ENCODE measurements at regions not wholly inside any gene's neighbourhood (a gene's known extent, or its start where the extent isn't known, plus 50 kb on each side); places are given as distances from the start of the nearest gene placed in this dataset.
A peak's percentile ranks its signal among the peaks of the same experiment; 100 is the strongest.

DNA sequence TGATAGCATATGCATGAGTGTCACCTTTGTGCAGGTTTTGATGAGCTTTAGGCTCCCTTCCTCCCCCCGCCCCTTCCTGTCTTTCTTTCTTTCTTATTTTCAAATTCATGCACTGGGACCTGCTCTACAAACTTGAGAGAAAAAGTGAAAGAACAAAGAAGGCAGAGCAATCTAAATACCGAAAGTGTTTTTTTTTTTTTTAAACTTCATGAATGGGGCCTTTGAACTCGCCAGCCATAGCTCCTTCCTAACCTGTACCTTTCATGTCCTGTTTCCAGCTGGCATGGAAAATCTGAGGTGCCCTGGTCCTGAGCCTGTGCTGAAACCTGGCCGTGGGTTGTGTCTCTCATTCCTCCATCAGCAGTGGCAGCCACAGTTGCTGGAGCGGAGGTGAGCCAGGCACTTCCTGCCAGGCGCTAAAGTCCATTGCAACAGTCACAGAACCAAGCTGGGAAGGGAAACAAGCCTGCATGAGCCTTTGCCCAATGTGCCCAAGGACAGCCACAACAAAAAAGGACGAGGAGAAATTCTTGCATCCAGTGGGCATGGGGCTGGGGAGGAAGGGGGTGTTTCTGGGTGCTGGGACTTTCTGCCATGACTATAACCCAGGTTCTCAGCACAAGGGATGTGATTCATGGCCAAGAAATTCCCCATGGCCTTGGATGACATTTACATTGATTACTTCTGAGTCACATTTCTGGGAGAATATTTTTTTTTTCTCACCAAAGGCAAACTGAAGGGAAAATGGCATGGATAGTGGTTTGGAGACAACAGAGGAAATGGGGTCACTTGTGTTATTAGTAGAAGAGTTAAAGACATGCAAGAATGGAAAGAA, 102.7 kb downstream of the TMEM30B start:
- Histone ChIP-seq H3K4me1 (ENCODE audit: insufficient read depth) (no peaks in the 10 kb centered on the region), H3K79me2 (no peaks in the 10 kb centered on the region), H3K4me2 (no peak overlapping the region), H2AFZ (no peak overlapping the region), H4K20me1 (ENCODE audit: insufficient read depth, poor library complexity, severe bottlenecking) (no peaks in the 10 kb centered on the region), H3K9me3 (ENCODE audit: low read depth) (no peaks in the 10 kb centered on the region), H3K36me3 (replicated peaks; ENCODE audit: insufficient read depth, low read depth) (no peaks in the 10 kb centered on the region), H3K27ac (peak overlapping the region; percentile 2), H3K27me3 (no peaks in the 10 kb centered on the region), H3K4me3 (no peak overlapping the region), H3K9me2 (replicated peaks; ENCODE audit: insufficient read depth) (no peaks in the 10 kb centered on the region)
- TF ChIP-seq, protein P1, sequence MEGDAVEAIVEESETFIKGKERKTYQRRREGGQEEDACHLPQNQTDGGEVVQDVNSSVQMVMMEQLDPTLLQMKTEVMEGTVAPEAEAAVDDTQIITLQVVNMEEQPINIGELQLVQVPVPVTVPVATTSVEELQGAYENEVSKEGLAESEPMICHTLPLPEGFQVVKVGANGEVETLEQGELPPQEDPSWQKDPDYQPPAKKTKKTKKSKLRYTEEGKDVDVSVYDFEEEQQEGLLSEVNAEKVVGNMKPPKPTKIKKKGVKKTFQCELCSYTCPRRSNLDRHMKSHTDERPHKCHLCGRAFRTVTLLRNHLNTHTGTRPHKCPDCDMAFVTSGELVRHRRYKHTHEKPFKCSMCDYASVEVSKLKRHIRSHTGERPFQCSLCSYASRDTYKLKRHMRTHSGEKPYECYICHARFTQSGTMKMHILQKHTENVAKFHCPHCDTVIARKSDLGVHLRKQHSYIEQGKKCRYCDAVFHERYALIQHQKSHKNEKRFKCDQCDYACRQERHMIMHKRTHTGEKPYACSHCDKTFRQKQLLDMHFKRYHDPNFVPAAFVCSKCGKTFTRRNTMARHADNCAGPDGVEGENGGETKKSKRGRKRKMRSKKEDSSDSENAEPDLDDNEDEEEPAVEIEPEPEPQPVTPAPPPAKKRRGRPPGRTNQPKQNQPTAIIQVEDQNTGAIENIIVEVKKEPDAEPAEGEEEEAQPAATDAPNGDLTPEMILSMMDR (IDR thresholded peaks at IDR 0.05; ENCODE audit: poor library complexity) = no peak
- TF ChIP-seq EZH2 (IDR thresholded peaks at IDR 0.05; ENCODE audit: borderline replicate concordance) (no peak), EZH2phosphoT487 (IDR thresholded peaks at IDR 0.05; ENCODE audit: low read depth, severe bottlenecking, unreplicated experiment) (no peak)
- 92% methylated on average over 7 of the region's 7 CpGs for WGBS (ENCODE audit: low lambda C conversion rate, missing lambda C conversion rate)
- peak; percentile 29 for DNase-seq (ENCODE audit: low spot score)

DNA sequence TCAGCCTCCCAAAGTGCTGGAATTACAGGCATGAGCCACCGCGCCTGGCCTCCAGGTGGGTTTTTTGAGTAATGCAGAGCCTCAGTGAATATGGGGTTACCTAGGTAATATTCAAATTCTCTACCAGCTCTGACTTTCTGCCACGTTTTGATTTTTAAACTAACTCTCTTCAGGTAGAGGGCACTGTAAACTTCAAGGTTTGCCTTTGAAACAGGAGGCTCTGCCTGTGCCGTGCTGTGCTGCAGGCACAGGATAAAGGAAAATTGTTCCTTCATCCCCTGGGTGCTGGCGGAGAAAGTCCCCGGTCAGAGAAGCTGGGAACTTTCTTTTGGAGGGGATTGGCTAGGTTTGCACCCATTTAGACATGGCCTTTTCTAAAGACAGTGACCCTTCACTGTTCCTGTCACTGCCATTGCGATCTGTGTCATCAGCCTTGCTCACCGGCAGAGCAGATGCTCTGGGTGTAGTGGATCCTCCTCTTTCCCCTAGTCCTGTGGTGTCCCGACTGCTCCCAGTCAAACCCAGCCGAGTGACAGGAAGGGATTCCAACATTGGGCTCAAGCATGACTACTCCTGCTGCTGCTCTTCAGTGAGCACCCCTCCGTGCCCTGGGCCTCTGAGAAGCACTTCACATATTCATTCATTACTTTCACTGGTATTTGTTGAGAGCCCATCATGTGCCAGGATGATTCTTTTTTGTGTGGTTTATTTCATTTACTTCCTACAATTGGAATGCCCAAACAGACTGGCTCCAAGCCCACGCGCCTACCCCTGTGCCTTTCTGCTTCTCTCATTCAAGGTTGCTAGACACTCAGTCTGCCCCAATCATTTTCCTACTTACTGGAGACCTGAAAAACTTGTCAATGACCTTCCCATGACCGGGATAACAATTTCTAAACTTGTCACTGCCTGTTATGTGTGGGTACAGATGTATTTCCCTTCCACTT, 103.6 kb downstream of the TMEM30B start:
- no peaks in the 10 kb centered on the region for H3K27me3 ChIP-seq
- no peaks in the 10 kb centered on the region for H3K79me2 ChIP-seq
- H3K36me3 ChIP-seq (replicated peaks; ENCODE audit: insufficient read depth, low read depth) = no peaks in the 10 kb centered on the region
- no peak overlapping the region for H3K4me3 ChIP-seq
- no peak overlapping the region for H2AFZ ChIP-seq
- H4K20me1 ChIP-seq (ENCODE audit: insufficient read depth, poor library complexity, severe bottlenecking) = no peaks in the 10 kb centered on the region
- no peak for TF ChIP-seq EZH2 (IDR thresholded peaks at IDR 0.05; ENCODE audit: borderline replicate concordance)
- TF ChIP-seq EZH2phosphoT487 (IDR thresholded peaks at IDR 0.05; ENCODE audit: low read depth, severe bottlenecking, unreplicated experiment) = no peak
- TF ChIP-seq, protein P1 (IDR thresholded peaks at IDR 0.05; ENCODE audit: poor library complexity) = no peak
- WGBS (ENCODE audit: low lambda C conversion rate, missing lambda C conversion rate) = 82% methylated on average over 14 of the region's 14 CpGs
- no peaks in the 10 kb centered on the region for H3K4me1 ChIP-seq (ENCODE audit: insufficient read depth)
- no peak overlapping the region for H3K4me2 ChIP-seq
- H3K9me2 ChIP-seq (replicated peaks; ENCODE audit: insufficient read depth) = no peaks in the 10 kb centered on the region
- H3K9me3 ChIP-seq (ENCODE audit: low read depth) = no peaks in the 10 kb centered on the region
- DNase-seq (ENCODE audit: low spot score) = no peak
- peak overlapping the region; percentile 2 for H3K27ac ChIP-seq

DNA sequence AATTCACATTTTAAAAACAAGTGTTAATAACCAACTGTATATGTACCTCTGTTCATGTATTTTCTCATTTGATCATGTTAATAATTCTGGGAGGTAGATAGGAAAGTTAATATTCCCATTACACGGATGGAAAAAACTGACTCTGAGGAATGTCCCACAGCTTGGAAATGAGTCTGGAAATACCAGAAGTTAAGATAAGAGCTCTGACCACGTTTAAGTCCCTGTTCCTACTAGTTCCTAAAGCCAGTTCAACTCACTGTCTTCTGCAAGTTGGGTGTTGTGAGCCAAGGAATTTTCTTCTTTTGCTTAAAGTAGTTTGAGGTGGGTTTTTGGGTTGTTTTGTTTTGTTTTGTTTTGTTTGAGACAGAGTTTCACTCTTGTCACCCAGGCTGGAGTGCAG, 104.5 kb downstream of the TMEM30B start:
- TF ChIP-seq EZH2 (IDR thresholded peaks at IDR 0.05; ENCODE audit: borderline replicate concordance) = no peak
- TF ChIP-seq, protein P1 (IDR thresholded peaks at IDR 0.05; ENCODE audit: poor library complexity) = no peak
- no peak for TF ChIP-seq EZH2phosphoT487 (IDR thresholded peaks at IDR 0.05; ENCODE audit: low read depth, severe bottlenecking, unreplicated experiment)
- no peak overlapping the region for H3K27ac ChIP-seq
- H3K9me2 ChIP-seq (replicated peaks; ENCODE audit: insufficient read depth) = no peaks in the 10 kb centered on the region
- no peaks in the 10 kb centered on the region for H4K20me1 ChIP-seq (ENCODE audit: insufficient read depth, poor library complexity, severe bottlenecking)
- H3K4me1 ChIP-seq (ENCODE audit: insufficient read depth) = no peaks in the 10 kb centered on the region
- no peak overlapping the region for H3K4me3 ChIP-seq
- H3K9me3 ChIP-seq (ENCODE audit: low read depth) = no peaks in the 10 kb centered on the region
- no peak for DNase-seq (ENCODE audit: low spot score)
- no peak overlapping the region for H3K4me2 ChIP-seq
- H3K36me3 ChIP-seq (replicated peaks; ENCODE audit: insufficient read depth, low read depth) = no peaks in the 10 kb centered on the region
- 55% methylated on average over 2 of the region's 2 CpGs for WGBS (ENCODE audit: low lambda C conversion rate, missing lambda C conversion rate)
- no peaks in the 10 kb centered on the region for H3K79me2 ChIP-seq
- no peaks in the 10 kb centered on the region for H3K27me3 ChIP-seq
- no peak overlapping the region for H2AFZ ChIP-seq

Data from hepatocyte (in vitro differentiated cells).